NT2/D1 (cell line): ENCODE measurements at regions not wholly inside any gene's neighbourhood (a gene's known extent, or its start where the extent isn't known, plus 50 kb on each side); places are given as distances from the start of the nearest gene placed in this dataset.

ENCODE experiments used
- DNase-seq: peaks from one replicate; pipeline ENCODE4 v3.0.0-alpha.2; 2011; ENCODE audit warnings: low read depth, low spot score
- H3K27me3 ChIP-seq: 2 replicates; pipeline ENCODE4 v1.6.0; 2011; ENCODE audit warnings: mild to moderate bottlenecking; ENCODE audit not compliant: insufficient read length, insufficient read depth
- H3K36me3 ChIP-seq: 2 replicates; pipeline ENCODE4 v1.6.1; 2011; ENCODE audit warnings: mild to moderate bottlenecking, low read length, mixed read lengths; ENCODE audit not compliant: insufficient read depth, insufficient read length
- H3K4me1 ChIP-seq: 2 replicates; pipeline ENCODE4 v1.5.1; 2011; ENCODE audit not compliant: insufficient read depth, insufficient read length
- H3K4me3 ChIP-seq: 2 replicates; pipeline ENCODE4 v1.5.1; 2011; ENCODE audit warnings: low read depth; ENCODE audit not compliant: insufficient read length
- H3K9ac ChIP-seq: 2 replicates; pipeline ENCODE4 v1.6.0; 2011; ENCODE audit warnings: low read depth; ENCODE audit not compliant: insufficient read length
- H3K9me3 ChIP-seq: 2 replicates; pipeline ENCODE4 v1.5.1; 2011; ENCODE audit warnings: mild to moderate bottlenecking, low read length; ENCODE audit not compliant: insufficient read depth
- SUZ12 ChIP-seq: IDR thresholded peaks from 2 replicates; pipeline ENCODE4 v1.6.1; 2011; ENCODE audit not compliant: insufficient read length, insufficient read depth; ENCODE audit errors: extremely low read depth
- YY1 ChIP-seq: IDR thresholded peaks from 2 replicates; pipeline ENCODE4 v1.6.1; 2011; ENCODE audit not compliant: insufficient read length, insufficient read depth
- ZNF274 ChIP-seq: IDR thresholded peaks from 2 replicates; pipeline ENCODE4 v1.6.1; 2011; ENCODE audit warnings: mild to moderate bottlenecking, low read depth, low read length

DNA sequence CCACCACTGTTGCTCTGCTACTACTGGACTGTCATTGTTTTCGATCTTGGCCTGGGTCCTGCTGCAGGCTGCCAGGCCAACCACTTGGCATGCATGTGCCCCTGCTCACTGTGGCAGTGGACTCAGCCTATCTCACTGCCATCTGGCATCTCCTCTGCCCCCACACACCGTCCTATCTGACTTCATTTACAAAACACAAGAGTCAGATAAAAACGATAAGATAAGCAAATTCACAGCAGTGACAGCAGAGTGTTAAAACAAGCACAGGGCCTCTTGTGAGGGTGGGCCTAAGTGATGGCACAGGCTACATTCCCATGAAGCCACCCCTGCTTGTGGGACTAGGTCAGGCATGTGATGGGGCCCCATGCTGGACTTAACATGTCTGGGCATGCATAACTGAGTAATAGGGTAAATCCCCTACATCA is 68.1 kb downstream of the CRYGS start:
- Histone ChIP-seq H3K4me3 (no peak overlapping the region), H3K9ac (no peak overlapping the region), H3K4me1 (no peaks in the 10 kb centered on the region), H3K36me3 (no peaks in the 10 kb centered on the region), H3K27me3 (no peaks in the 10 kb centered on the region), H3K9me3 (no peaks in the 10 kb centered on the region)
- TF ChIP-seq SUZ12: no peak
- TF ChIP-seq ZNF274: no peak
- no peak for TF ChIP-seq YY1
- no peak for DNase-seq

DNA sequence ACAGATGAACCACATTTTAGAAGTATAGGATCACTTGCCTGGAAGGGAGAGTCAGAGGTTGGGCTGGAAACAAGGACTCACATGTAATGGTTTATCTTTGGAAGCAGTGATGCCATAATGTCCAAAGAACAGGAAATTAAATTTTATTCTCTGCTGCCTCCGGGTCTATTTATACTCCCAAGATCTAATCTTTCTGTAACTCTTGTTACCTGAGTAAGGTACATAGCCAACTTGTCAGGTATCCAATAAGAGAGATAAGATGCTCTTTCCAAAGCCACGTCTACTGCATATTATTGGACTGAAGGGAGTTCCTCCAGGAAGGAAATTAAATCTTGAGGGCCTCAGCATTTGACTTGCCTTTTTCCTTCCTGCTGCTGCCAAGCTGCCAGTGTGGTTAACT is 71.0 kb downstream of the CRYGS start:
- Histone ChIP-seq H3K4me1 (no peaks in the 10 kb centered on the region), H3K36me3 (no peaks in the 10 kb centered on the region), H3K9ac (no peak overlapping the region), H3K4me3 (no peak overlapping the region), H3K27me3 (no peaks in the 10 kb centered on the region), H3K9me3 (no peaks in the 10 kb centered on the region)
- DNase-seq: no peak
- no peak for TF ChIP-seq ZNF274
- no peak for TF ChIP-seq SUZ12
- no peak for TF ChIP-seq YY1

DNA sequence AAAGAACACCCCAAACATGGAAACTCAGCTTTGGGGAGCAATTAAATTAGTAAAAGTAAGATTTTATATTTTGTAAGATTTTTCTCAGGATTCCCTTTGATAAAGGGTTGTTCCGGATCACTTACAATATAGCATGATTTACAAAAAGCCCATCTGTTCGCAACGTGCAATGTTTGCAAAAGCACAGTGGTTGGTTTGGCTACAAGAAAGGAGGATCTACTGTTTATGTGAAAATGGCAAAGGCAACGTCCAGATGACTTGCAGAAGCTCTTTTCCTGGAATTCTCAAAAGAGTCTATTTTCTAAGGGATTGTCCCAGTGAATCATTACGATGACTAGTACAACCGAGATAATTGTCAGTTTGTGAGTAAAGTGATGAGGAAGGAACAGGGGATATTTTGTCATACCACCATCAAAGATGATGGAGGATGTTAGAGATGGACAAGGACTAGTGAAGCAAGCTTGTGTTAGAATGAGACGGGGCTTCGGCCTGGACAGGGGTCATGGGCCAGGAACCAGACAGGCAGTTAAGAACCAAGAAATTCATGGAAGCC is 71.6 kb downstream of the CRYGS start:
- Histone ChIP-seq H3K4me1 (no peaks in the 10 kb centered on the region), H3K9me3 (no peaks in the 10 kb centered on the region), H3K4me3 (no peak overlapping the region), H3K9ac (no peak overlapping the region), H3K36me3 (no peaks in the 10 kb centered on the region), H3K27me3 (no peaks in the 10 kb centered on the region)
- DNase-seq: no peak
- TF ChIP-seq YY1: no peak
- TF ChIP-seq ZNF274: no peak
- TF ChIP-seq SUZ12: no peak

DNA sequence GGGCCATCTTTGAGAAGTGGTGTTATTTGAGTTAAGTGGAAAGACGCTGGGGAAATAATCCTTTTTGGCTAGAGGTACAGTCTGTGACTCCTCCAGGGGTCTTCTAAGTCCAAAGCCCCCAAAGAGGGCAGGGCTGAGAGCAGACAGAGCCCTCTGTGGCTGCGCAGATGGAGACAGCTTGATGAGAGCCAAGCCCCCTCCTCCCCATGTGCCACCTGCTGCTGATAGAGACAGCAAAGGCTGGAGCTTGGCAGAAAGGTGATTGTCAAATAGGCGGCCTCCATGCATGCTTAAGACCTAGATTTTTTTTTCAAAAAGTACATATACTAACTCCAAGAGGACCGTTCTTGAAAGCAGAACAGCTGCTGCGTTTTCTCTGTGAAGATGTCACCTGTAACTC is 72.4 kb downstream of the CRYGS start:
- DNase-seq: no peak

DNA sequence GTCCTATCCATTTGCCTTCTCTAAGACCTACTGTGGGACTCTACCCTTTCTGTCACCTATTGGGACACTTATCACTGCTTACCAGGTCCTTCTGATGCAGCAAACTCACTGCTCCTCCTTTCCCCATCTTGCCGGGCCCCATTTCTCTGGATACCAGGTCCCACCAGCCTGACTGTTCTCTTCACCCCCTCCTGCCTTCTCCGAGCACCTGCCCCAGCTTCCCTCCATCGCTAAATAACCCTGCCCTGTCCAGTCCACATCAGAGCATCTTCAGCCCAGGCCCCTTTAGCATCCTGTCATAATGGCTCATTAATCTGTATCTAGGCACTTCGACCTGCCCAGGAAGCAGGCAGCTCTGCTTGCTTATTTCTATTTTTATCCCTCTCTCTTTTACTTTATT is 74.7 kb downstream of the CRYGS start:
- no peaks in the 10 kb centered on the region for H3K4me1 ChIP-seq
- TF ChIP-seq SUZ12: no peak
- no peak for TF ChIP-seq YY1
- no peak for TF ChIP-seq ZNF274
- H3K27me3 ChIP-seq: no peaks in the 10 kb centered on the region
- no peak overlapping the region for H3K4me3 ChIP-seq
- H3K36me3 ChIP-seq: no peaks in the 10 kb centered on the region
- H3K9me3 ChIP-seq: no peaks in the 10 kb centered on the region
- H3K9ac ChIP-seq: no peak overlapping the region
- DNase-seq: no peak

More for the DNA sequence above, 72.4 kb downstream of the CRYGS start:
- no peaks in the 10 kb centered on the region for H3K9me3 ChIP-seq
- H3K36me3 ChIP-seq: no peaks in the 10 kb centered on the region
- no peaks in the 10 kb centered on the region for H3K4me1 ChIP-seq
- no peak overlapping the region for H3K9ac ChIP-seq
- no peak overlapping the region for H3K4me3 ChIP-seq
- H3K27me3 ChIP-seq: no peaks in the 10 kb centered on the region
- no peak for TF ChIP-seq YY1
- no peak for TF ChIP-seq ZNF274
- no peak for TF ChIP-seq SUZ12

DNA sequence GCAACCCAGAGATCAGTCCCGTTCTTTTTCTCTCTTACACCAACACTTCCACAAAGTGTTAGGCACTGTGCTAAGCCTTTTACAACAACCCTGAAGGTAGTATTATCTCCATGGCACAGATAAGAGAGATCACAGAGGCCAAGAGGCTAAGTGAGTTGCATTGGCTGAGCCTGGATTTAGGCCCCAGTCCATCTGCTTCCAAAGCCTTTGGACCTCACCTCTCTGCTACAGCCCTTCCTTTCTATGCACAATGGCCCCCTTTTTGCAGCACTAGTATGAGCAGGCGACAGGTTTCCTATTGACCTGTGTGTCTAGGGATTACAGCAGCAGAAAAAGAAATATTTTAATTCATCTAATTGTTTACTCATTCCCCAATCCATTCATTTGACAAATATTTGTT is 76.2 kb downstream of the CRYGS start:
- Histone ChIP-seq H3K27me3 (no peaks in the 10 kb centered on the region), H3K9ac (no peak overlapping the region), H3K4me3 (no peak overlapping the region), H3K9me3 (no peaks in the 10 kb centered on the region), H3K4me1 (no peaks in the 10 kb centered on the region), H3K36me3 (no peaks in the 10 kb centered on the region)
- DNase-seq: no peak
- no peak for TF ChIP-seq YY1
- no peak for TF ChIP-seq ZNF274
- TF ChIP-seq SUZ12: no peak

DNA sequence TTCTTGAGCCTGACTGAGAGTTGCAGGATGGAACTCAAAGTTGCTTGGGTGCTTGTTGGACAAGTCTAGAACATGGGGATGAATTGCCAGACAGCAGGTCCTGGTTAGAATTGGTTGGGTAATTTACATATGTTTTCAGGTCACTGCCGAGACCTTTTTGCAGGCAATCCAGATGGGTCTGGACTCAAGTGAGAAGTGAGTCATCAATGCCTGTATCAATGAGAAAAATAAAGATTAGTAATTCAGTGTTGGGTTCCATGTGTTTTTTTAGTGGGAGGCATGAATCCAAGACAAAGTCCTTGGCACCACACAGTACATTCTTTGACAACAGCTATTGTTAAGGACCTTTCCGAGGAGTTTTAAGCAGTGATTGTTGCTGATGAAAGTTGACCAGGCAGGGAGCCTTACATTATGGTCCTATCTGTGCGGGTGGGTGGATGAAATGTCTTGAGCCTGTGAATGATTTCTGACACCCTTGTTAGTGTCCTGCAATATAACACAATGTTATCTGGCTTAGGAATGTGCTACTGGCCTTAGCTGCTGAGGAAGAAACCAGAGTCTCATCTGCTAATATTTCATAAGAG is 77.7 kb downstream of the CRYGS start:
- no peak for DNase-seq

More for the DNA sequence above, 77.7 kb downstream of the CRYGS start:
- no peak overlapping the region for H3K9ac ChIP-seq
- H3K36me3 ChIP-seq: no peaks in the 10 kb centered on the region
- no peaks in the 10 kb centered on the region for H3K4me1 ChIP-seq
- no peaks in the 10 kb centered on the region for H3K27me3 ChIP-seq
- no peak overlapping the region for H3K4me3 ChIP-seq
- TF ChIP-seq ZNF274: no peak
- no peak for TF ChIP-seq YY1
- TF ChIP-seq SUZ12: no peak
- no peaks in the 10 kb centered on the region for H3K9me3 ChIP-seq
